AG10803 (cell line): ENCODE measurements at regions not wholly inside any gene's neighbourhood (a gene's known extent, or its start where the extent isn't known, plus 50 kb on each side); places are given as distances from the start of the nearest gene placed in this dataset.

ENCODE experiments used
- DNase-seq: peaks from one replicate; pipeline ENCODE4 v3.0.0; 2010; ENCODE audit warnings: low read depth
- H3K4me3 ChIP-seq: 2 replicates; pipeline ENCODE4 v1.5.1; 2011; ENCODE audit warnings: mild to moderate bottlenecking, low read length, control low read depth
- CTCF ChIP-seq: conservative IDR thresholded peaks from 2 replicates; pipeline ENCODE4 v1.5.1; 2011; ENCODE audit warnings: mild to moderate bottlenecking, low read length, control low read depth, inconsistent platforms

GRCh38 chr12:56840922-56841321 lies 77.8 kb downstream of the HSD17B6 start:
- no peak for TF ChIP-seq CTCF
- no peak overlapping the region for H3K4me3 ChIP-seq
- peak; percentile 31 for DNase-seq

GRCh38 chr12:56839915-56840325 lies 76.8 kb downstream of the HSD17B6 start:
- H3K4me3 ChIP-seq: no peak overlapping the region
- peak; percentile 31 for DNase-seq
- TF ChIP-seq CTCF: peak; percentile 40

- DNase-seq: no peak
- TF ChIP-seq CTCF: no peak
- no peak overlapping the region for H3K4me3 ChIP-seq
These were observed 76.3 kb downstream of the HSD17B6 start for GRCh38 chr12:56839489-56839848.

GRCh38 chr12:56838621-56839488 lies 75.7 kb downstream of the HSD17B6 start:
- TF ChIP-seq CTCF: no peak
- DNase-seq: no peak
- H3K4me3 ChIP-seq: no peak overlapping the region
